Activated CD4-positive, alpha-beta T cell treated with anti-CD3 and anti-CD28 coated beads, Interleukin-2, amount 10 ng/mL, durations not matched to agents 24 days and 14 days (primary cell): ENCODE measurements at regions not wholly inside any gene's neighbourhood (a gene's known extent, or its start where the extent isn't known, plus 50 kb on each side); places are given as distances from the start of the nearest gene placed in this dataset.
"Not testable (repeated sequence)": the region's sequence is repeated elsewhere in the genome, so short reads cannot be mapped to it uniquely, and the experiment has no call there.

Experiments used
- DNase-seq: peaks from one replicate; pipeline ENCODE4 v3.0.0; 2022
- H3K27ac Mint-ChIP-seq: one replicate; pipeline ENCODE4 v1.8.0; 2022; ENCODE audit warnings: mild to moderate bottlenecking, mixed read lengths
- H3K27me3 Mint-ChIP-seq: one replicate; pipeline ENCODE4 v1.8.0; 2022; ENCODE audit warnings: mixed read lengths
- H3K36me3 Mint-ChIP-seq: one replicate; pipeline ENCODE4 v1.8.0; 2022; ENCODE audit warnings: low read depth, mild to moderate bottlenecking, mixed read lengths
- H3K4me1 Mint-ChIP-seq: one replicate; pipeline ENCODE4 v1.8.0; 2021; ENCODE audit warnings: mixed read lengths
- H3K4me3 Mint-ChIP-seq: one replicate; pipeline ENCODE4 v1.8.0; 2022; ENCODE audit warnings: mild to moderate bottlenecking, moderate library complexity, mixed read lengths
- H3K9me3 Mint-ChIP-seq: one replicate; pipeline ENCODE4 v1.8.0; 2021; ENCODE audit warnings: mixed read lengths
- intact Hi-C: fragments of 100-400 bp; cut with micrococcal nuclease; formaldehyde crosslinking; loops from one replicate; pipeline ENCODE4 v1.15.1; 2023

GRCh38 chr2:89950807-89951206 lies 1259.3 kb downstream of the RPIA start:
- H3K4me3 Mint-ChIP-seq, H3K4me1 Mint-ChIP-seq, H3K27me3 Mint-ChIP-seq, H3K27ac Mint-ChIP-seq, H3K9me3 Mint-ChIP-seq, H3K36me3 Mint-ChIP-seq, intact Hi-C loops, DNase-seq: not testable (repeated sequence)

DNA sequence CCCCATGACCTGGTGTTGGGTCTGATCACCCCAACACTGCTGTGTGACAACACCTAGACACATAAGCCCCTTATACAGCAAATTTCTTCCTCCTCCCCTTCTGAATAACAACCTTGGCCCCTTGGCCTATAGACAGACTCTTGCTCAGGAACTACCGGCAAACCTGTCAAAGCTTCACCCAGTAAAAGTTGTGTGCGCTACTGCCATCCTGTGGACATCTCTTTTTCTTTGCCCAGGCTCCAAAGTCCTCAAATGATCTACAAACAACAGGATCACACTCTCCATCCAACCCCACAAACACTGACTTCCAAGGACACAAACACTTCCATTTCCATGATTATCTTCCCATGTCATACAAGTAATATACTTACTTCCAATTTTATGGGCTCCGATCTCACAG lies 1265.8 kb downstream of the RPIA start:
- H3K27me3 Mint-ChIP-seq, H3K9me3 Mint-ChIP-seq, intact Hi-C loops, H3K27ac Mint-ChIP-seq, H3K4me3 Mint-ChIP-seq, H3K4me1 Mint-ChIP-seq, H3K36me3 Mint-ChIP-seq, DNase-seq: not testable (repeated sequence)

DNA sequence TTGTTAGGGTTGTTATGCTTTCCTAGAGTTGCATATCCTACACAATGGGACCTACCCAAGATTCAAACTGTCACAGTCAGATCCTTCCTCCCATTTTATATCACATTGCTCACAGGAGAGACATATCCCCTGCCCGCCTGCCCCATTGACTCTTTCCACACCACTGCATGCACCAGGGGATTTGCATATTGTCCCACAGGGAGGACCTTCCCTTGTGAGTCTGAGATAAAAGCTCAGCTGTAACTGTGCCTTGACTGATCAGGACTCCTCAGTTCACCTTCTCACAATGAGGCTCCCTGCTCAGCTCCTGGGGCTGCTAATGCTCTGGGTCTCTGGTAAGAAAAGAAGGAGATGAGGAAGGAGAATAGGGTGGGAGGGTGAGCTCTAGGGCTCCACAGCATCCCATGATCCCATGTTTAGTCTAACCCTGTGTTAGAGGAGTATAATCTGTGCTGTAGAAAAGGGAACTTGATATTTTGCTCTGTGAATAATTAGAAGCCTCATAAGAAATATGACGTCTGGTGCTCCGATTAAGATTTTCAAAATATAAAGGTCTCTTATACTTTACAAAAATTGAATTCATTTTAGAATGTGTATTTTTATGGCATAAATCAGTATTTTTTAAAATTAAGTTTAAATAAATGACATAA lies 1268.4 kb downstream of the RPIA start:
- H3K36me3 Mint-ChIP-seq, H3K9me3 Mint-ChIP-seq, H3K27ac Mint-ChIP-seq, intact Hi-C loops, DNase-seq, H3K4me1 Mint-ChIP-seq, H3K27me3 Mint-ChIP-seq, H3K4me3 Mint-ChIP-seq: not testable (repeated sequence)

DNA sequence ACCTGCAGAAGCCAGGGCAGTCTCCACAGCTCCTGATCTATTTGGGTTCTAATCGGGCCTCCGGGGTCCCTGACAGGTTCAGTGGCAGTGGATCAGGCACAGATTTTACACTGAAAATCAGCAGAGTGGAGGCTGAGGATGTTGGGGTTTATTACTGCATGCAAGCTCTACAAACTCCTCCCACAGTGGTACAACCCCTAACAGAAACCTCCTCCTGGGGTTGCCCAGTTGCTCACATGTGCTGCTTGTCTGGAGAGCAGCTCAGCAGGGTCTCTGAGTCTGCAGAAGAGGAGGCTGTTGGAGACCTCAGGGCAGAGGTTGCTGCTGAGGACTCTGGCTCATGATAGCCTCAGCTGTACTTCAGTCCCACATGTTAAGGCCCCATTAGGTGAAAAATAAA lies 1269.1 kb downstream of the RPIA start:
- H3K4me1 Mint-ChIP-seq, result not testable (repeated sequence)

DNA sequence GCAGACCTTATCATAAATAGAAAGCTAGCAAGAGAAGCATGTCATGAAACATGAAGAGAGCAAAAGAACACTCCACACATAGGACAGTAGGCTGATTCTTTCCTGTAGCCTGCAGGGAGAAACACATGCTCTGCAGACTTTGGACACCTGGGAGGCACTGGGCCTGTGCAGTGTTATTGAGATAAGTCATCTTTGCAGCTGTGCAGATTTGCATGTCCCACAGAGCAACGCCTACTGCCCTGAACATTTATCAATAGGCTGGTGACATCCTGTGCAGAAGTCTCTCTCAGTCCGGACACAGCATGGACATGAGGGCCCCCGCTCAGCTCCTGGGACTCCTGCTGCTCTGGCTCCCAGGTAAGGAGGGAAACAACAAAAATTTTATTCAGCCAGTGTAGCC lies 1277.1 kb downstream of the RPIA start:
- not testable (repeated sequence) for H3K4me1 Mint-ChIP-seq

More for the DNA sequence above, 1269.1 kb downstream of the RPIA start:
- H3K9me3 Mint-ChIP-seq, DNase-seq, H3K27me3 Mint-ChIP-seq, intact Hi-C loops, H3K27ac Mint-ChIP-seq, H3K4me3 Mint-ChIP-seq, H3K36me3 Mint-ChIP-seq: not testable (repeated sequence)

GRCh38 chr2:89969190-89969589 lies 1277.7 kb downstream of the RPIA start:
- H3K9me3 Mint-ChIP-seq, intact Hi-C loops, H3K27me3 Mint-ChIP-seq, DNase-seq, H3K27ac Mint-ChIP-seq, H3K4me1 Mint-ChIP-seq, H3K4me3 Mint-ChIP-seq, H3K36me3 Mint-ChIP-seq: not testable (repeated sequence)

More for the DNA sequence above, 1277.1 kb downstream of the RPIA start:
- H3K9me3 Mint-ChIP-seq, H3K4me3 Mint-ChIP-seq, H3K27me3 Mint-ChIP-seq, H3K36me3 Mint-ChIP-seq, H3K27ac Mint-ChIP-seq, intact Hi-C loops, DNase-seq: not testable (repeated sequence)

DNA sequence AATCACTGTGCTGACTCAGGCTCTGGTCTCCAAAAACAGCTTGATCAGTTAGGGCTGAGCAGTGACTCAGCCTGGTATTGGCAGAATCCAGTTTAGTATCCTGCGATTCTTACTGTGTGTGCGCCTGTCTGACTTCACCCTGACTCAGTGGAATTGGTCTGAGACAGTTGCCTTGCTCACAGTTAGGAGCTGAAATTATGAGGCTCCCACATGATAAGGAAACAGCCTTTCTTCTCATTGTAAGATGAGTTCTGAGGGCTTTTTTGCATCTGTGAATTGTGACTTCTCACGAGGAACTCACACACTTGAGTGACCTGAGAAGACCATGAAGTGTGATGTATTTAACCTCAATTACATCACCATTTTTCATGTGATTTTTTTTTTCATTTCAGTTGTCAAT lies 1282.4 kb downstream of the RPIA start:
- H3K36me3 Mint-ChIP-seq, H3K4me3 Mint-ChIP-seq, H3K9me3 Mint-ChIP-seq, H3K27ac Mint-ChIP-seq, DNase-seq, H3K27me3 Mint-ChIP-seq, intact Hi-C loops, H3K4me1 Mint-ChIP-seq: not testable (repeated sequence)

DNA sequence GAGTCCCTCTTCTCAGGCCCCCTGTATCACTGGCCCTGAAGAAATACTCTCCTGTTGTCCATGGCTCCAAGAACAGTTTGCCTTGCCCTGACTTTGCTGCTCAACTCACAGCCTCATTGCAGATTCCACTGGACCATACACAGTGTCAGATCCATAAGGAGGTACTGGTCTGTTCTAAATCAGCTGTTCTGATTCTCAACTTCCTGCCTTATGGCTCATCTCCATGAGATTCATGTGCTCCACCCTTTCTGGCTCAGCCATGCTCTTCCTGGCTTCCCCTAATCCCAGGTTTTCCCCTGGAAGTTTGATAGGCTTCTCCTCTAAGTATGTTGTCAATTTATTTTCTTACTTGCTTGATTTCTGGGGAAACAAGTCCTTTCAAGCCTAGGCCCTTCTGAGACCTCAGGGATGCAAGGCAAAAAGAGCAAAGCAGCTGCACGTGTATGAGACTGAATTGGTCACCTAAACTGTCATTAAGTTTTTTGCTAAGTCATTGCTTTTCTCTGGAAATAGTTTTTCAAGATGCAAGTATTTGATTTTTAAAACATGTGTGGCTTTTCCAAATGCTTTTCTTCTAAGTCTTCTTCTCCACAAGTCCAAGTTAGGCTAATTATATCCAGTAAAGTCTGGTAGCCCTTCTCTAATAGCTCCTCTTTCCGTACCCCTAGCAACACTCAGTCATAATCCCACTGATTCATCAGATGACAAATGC lies 1288.5 kb downstream of the RPIA start:
- H3K27me3 Mint-ChIP-seq, H3K4me1 Mint-ChIP-seq, DNase-seq, H3K4me3 Mint-ChIP-seq, H3K27ac Mint-ChIP-seq, H3K9me3 Mint-ChIP-seq, H3K36me3 Mint-ChIP-seq, intact Hi-C loops: not testable (repeated sequence)

DNA sequence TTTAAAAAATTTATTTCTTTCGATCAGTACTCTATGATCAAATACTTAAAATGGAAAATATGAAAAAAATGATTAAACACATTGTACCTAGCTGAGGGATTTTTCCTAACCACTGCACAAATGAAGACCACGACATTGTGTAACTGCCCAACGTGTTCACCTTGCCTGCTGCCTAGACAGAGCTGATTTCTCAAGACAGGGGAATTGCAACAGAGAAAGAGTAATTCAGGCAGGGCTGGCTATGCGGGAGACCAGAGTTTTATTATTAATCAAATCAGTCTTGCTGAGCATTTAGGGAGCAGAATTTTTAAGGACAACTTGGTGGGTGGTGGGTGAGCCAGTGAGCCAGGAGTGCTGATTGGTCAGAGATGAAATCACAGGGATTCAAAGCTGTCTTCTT lies 1290.8 kb downstream of the RPIA start:
- H3K4me1 Mint-ChIP-seq, DNase-seq, H3K9me3 Mint-ChIP-seq, H3K27ac Mint-ChIP-seq, intact Hi-C loops, H3K4me3 Mint-ChIP-seq, H3K27me3 Mint-ChIP-seq, H3K36me3 Mint-ChIP-seq: not testable (repeated sequence)

GRCh38 chr2:89985650-89986049 lies 1294.2 kb downstream of the RPIA start:
- H3K36me3 Mint-ChIP-seq, H3K4me1 Mint-ChIP-seq, H3K27me3 Mint-ChIP-seq, H3K4me3 Mint-ChIP-seq, intact Hi-C loops, H3K9me3 Mint-ChIP-seq, DNase-seq, H3K27ac Mint-ChIP-seq: not testable (repeated sequence)

GRCh38 chr2:89986532-89986931 lies 1295.1 kb downstream of the RPIA start:
- H3K36me3 Mint-ChIP-seq, intact Hi-C loops, H3K27ac Mint-ChIP-seq, H3K9me3 Mint-ChIP-seq, H3K4me3 Mint-ChIP-seq, DNase-seq, H3K27me3 Mint-ChIP-seq, H3K4me1 Mint-ChIP-seq: not testable (repeated sequence)

GRCh38 chr2:89996779-89997178 lies 1305.3 kb downstream of the RPIA start:
- H3K27me3 Mint-ChIP-seq, H3K4me1 Mint-ChIP-seq, intact Hi-C loops, H3K4me3 Mint-ChIP-seq, DNase-seq, H3K36me3 Mint-ChIP-seq, H3K9me3 Mint-ChIP-seq, H3K27ac Mint-ChIP-seq: not testable (repeated sequence)

DNA sequence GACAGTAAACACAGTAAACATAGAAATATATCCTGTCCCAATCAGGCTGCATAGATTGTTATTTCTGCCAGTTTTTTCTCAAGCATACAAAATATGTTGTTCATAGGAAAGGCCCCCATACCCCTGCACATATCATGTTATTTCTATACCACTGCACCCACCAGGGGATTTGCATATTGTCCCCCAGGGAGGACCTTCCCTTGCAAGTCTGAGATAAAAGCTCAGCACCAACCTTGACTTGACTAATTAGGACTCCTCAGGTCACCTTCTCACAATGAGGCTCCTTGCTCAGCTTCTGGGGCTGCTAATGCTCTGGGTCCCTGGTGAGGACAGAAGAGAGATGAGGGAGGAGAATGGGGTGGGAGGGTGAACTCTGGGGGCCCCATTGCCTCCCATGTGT lies 1313.1 kb downstream of the RPIA start:
- DNase-seq, H3K4me1 Mint-ChIP-seq, H3K9me3 Mint-ChIP-seq, intact Hi-C loops, H3K36me3 Mint-ChIP-seq, H3K27me3 Mint-ChIP-seq, H3K27ac Mint-ChIP-seq, H3K4me3 Mint-ChIP-seq: not testable (repeated sequence)

DNA sequence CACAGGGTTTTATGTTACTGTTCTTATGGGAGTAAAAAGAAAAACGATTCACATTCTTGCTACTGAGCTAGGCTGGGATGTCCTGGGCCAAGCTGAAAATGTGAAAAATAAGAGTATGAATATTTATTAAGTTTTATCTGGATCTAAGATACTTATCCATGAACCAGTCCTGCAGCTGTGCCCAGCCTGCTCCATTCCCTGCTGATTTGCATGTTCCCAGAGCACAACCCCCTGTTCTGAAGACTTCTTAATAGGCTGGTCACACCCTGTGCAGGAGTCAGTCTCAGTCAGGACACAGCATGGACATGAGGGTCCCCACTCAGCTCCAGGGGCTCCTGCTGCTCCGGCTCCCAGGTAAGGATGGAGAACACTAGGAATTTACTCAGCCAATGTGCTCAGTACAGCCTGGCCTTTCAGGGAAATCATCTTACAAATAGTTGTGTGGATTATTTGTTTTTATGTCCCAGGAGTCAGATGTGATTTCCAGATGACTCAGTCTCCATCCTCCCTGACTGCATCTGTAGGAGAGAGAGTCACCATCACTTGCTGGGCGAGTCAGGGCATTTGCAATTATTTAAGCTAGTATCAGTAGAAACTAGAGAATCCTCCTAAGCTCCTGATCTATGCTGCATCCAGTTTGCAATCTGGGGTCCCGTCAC lies 1319.1 kb downstream of the RPIA start:
- H3K36me3 Mint-ChIP-seq, H3K4me1 Mint-ChIP-seq, intact Hi-C loops, H3K4me3 Mint-ChIP-seq, DNase-seq, H3K27me3 Mint-ChIP-seq, H3K9me3 Mint-ChIP-seq, H3K27ac Mint-ChIP-seq: not testable (repeated sequence)

GRCh38 chr2:90011101-90011443 lies 1319.6 kb downstream of the RPIA start:
- intact Hi-C loops, H3K9me3 Mint-ChIP-seq, DNase-seq, H3K4me3 Mint-ChIP-seq, H3K27me3 Mint-ChIP-seq, H3K4me1 Mint-ChIP-seq, H3K36me3 Mint-ChIP-seq, H3K27ac Mint-ChIP-seq: not testable (repeated sequence)
